PC-9 (cell line): ENCODE measurements at regions not wholly inside any gene's neighbourhood (a gene's known extent, or its start where the extent isn't known, plus 50 kb on each side); places are given as distances from the start of the nearest gene placed in this dataset.

Source experiments
- BruUV-seq: library from RNA; stranded (reverse); fragments of 400-500 nt; replicated peaks from 2 replicates; lab custom pipeline; 2021; lab: Mats Ljungman, UMichigan
- CTCF ChIA-PET: fragments of 300-600 bp; sonication (Branson Sonifier 250); formaldehyde crosslinking; loops from one replicate; lab custom pipeline; 2022; ENCODE audit warnings: antibody characterized with exemption; lab: Charles Lee
- POLR2A ChIA-PET: fragments of 300-600 bp; sonication (Branson Sonifier 250); formaldehyde crosslinking; loops from one replicate; lab custom pipeline; 2022; ENCODE audit warnings: antibody characterized with exemption; ENCODE audit not compliant: unreplicated experiment; lab: Charles Lee
- DNase-seq, 2 experiments: peaks; one replicate each; pipeline versions ENCODE4 v3.0.0 to v3.0.0-alpha.2; 2015 to 2022; ENCODE audit warnings: mixed read lengths in 1 of 2
- H2AFZ ChIP-seq: fragments of 200-600 bp; sonication (generic); 2 replicates; pipeline ENCODE4 v1.8.1; 2017; ENCODE audit warnings: antibody characterized with exemption
- H3F3A ChIP-seq: fragments of 200-600 bp; sonication (generic); 2 replicates; pipeline ENCODE4 v1.8.1; 2017; ENCODE audit warnings: antibody characterized with exemption, mild to moderate bottlenecking, low read depth; ENCODE audit not compliant: insufficient read depth
- H3K27ac ChIP-seq: fragments of 200-600 bp; sonication (generic); 2 replicates; pipeline ENCODE4 v1.6.1; 2016; ENCODE audit warnings: mixed run types
- H3K27me3 ChIP-seq: fragments of 200-600 bp; sonication (generic); 2 replicates; pipeline ENCODE4 v1.6.1; 2016; ENCODE audit warnings: low read depth, mixed run types; ENCODE audit not compliant: insufficient read depth
- H3K36me3 ChIP-seq: fragments of 200-600 bp; sonication (generic); 2 replicates; pipeline ENCODE4 v1.6.1; 2016; ENCODE audit warnings: low read depth, mixed run types
- H3K4me1 ChIP-seq: fragments of 200-600 bp; sonication (generic); replicated peaks from 2 replicates; pipeline ENCODE4 v1.6.1; 2016; ENCODE audit warnings: mixed run types; ENCODE audit not compliant: insufficient read depth
- H3K4me2 ChIP-seq: fragments of 200-600 bp; sonication (generic); 2 replicates; pipeline ENCODE4 v1.6.1; 2017; ENCODE audit warnings: mixed run types
- H3K4me3 ChIP-seq: fragments of 200-600 bp; sonication (generic); 2 replicates; pipeline ENCODE4 v1.6.1; 2016; ENCODE audit warnings: mixed run types
- H3K79me2 ChIP-seq: fragments of 200-600 bp; sonication (generic); 2 replicates; pipeline ENCODE4 v1.6.1; 2017; ENCODE audit warnings: low read depth, mixed run types
- H3K9me2 ChIP-seq: fragments of 200-600 bp; sonication (generic); 2 replicates; pipeline ENCODE4 v1.8.1; 2017; ENCODE audit warnings: mild to moderate bottlenecking; ENCODE audit not compliant: insufficient read depth
- H3K9me3 ChIP-seq: fragments of 200-600 bp; sonication (generic); 2 replicates; pipeline ENCODE4 v1.8.1; 2016; ENCODE audit warnings: low read depth; ENCODE audit not compliant: insufficient read depth
- H4K20me1 ChIP-seq: fragments of 200-600 bp; sonication (generic); 2 replicates; pipeline ENCODE4 v1.8.1; 2017; ENCODE audit not compliant: insufficient read depth
- CTCF ChIP-seq: fragments of 200-600 bp; sonication (generic); conservative IDR thresholded peaks from 2 replicates; pipeline ENCODE4 v1.6.1; 2017; ENCODE audit warnings: mixed run types, antibody characterized with exemption, mild to moderate bottlenecking, moderate library complexity
- EZH2 ChIP-seq: fragments of 200-600 bp; sonication (generic); IDR thresholded peaks from 2 replicates; pipeline ENCODE4 v1.8.0; 2017; ENCODE audit warnings: antibody characterized with exemption, low read depth
- intact Hi-C: fragments of 100-400 bp; cut with micrococcal nuclease; formaldehyde crosslinking; loops from one replicate; pipeline ENCODE4 v1.10.0; 2022; ENCODE audit not compliant: unreplicated experiment

GRCh38 chr10:31742255-31742654 lies 186.4 kb downstream of the ARHGAP12 start:
- BruUV-seq = no TSS peak
- Histone ChIP-seq H3K4me2 (no peak overlapping the region), H3K79me2 (no peaks in the 10 kb centered on the region), H3K4me1 (0 out of 2 replicates have a peak, but pooled peaks cover 5% of the 10 kb centered on the region), H3K27me3 (no peaks in the 10 kb centered on the region), H4K20me1 (no peaks in the 10 kb centered on the region), H3K36me3 (no peaks in the 10 kb centered on the region), H2AFZ (no peak overlapping the region), H3K4me3 (no peak overlapping the region), H3K9me2 (no peaks in the 10 kb centered on the region), H3K27ac (no peak overlapping the region), H3F3A (no peaks in the 10 kb centered on the region; the same call in 1 of the 2 replicates), H3K9me3 (no peaks in the 10 kb centered on the region)
- intact Hi-C loops = no loop called here
- no peak for TF ChIP-seq EZH2
- TF ChIP-seq CTCF = no peak
- ChIA-PET POLR2A (no interaction called here), CTCF (no interaction called here)
- no peak for DNase-seq

DNA sequence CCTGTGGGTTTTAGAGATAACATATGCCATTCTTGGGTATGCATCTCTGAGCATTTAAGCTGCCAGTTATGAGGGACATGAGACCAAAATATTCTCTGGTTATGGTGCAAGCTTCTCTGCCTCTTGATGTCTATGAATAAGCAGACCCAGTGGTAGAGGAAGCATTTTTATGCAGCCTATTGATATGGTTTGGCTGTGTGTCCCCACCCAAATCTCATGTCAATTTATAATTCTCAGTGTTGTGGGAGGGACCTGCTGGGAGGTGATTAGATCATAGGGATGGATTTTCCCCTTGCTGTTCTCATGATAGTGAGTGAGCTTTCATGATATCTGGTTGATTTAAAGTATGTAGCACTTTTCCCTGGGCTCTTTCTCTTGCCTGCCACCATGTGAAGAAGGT lies 187.2 kb downstream of the ARHGAP12 start:
- Histone ChIP-seq H3K27me3 (no peaks in the 10 kb centered on the region), H3K4me2 (no peak overlapping the region), H2AFZ (no peak overlapping the region), H3K9me3 (no peaks in the 10 kb centered on the region), H3K9me2 (no peaks in the 10 kb centered on the region), H3K27ac (no peak overlapping the region), H3K36me3 (no peaks in the 10 kb centered on the region), H3F3A (no peaks in the 10 kb centered on the region; the same call in 1 of the 2 replicates), H3K79me2 (no peaks in the 10 kb centered on the region), H3K4me3 (no peak overlapping the region), H3K4me1 (0 out of 2 replicates have a peak, but pooled peaks cover 5% of the 10 kb centered on the region), H4K20me1 (no peaks in the 10 kb centered on the region)
- no TSS peak for BruUV-seq
- ChIA-PET CTCF (no interaction called here), POLR2A (no interaction called here)
- TF ChIP-seq EZH2 = no peak
- no peak for TF ChIP-seq CTCF
- no peak for DNase-seq
- intact Hi-C loops = no loop called here

GRCh38 chr10:31739711-31740110 lies 188.9 kb downstream of the ARHGAP12 start:
- no TSS peak for BruUV-seq
- POLR2A ChIA-PET = no interaction called here

More at GRCh38 chr10:31739711-31740110, 188.9 kb downstream of the ARHGAP12 start:
- Histone ChIP-seq H3K9me2 (no peaks in the 10 kb centered on the region), H3K27ac (no peak overlapping the region), H4K20me1 (no peaks in the 10 kb centered on the region), H3K9me3 (no peaks in the 10 kb centered on the region), H3K36me3 (no peaks in the 10 kb centered on the region), H3K4me3 (no peak overlapping the region), H2AFZ (no peak overlapping the region), H3K27me3 (no peaks in the 10 kb centered on the region), H3F3A (no peaks in the 10 kb centered on the region), H3K4me2 (no peak overlapping the region), H3K79me2 (no peaks in the 10 kb centered on the region), H3K4me1 (no peaks in the 10 kb centered on the region)
- CTCF ChIA-PET = no interaction called here
- intact Hi-C loops = no loop called here
- TF ChIP-seq CTCF = no peak
- no peak for TF ChIP-seq EZH2
- no peak for DNase-seq
